IMR-90 (cell line): ENCODE measurements at regions not wholly inside any gene's neighbourhood (a gene's known extent, or its start where the extent isn't known, plus 50 kb on each side); places are given as distances from the start of the nearest gene placed in this dataset.

Source experiments
- ATAC-seq: fragments of 200-7000 bp; cut with Tn5 transposase; 2 replicates; pipeline ENCODE4 v1.9.1; 2020; ENCODE audit warnings: low read depth, mild to moderate bottlenecking, moderate library complexity
- BruUV-seq: library from RNA; stranded (reverse); fragments of 400-500 nt; replicated peaks from 2 replicates; lab custom pipeline; 2021; lab: Mats Ljungman, UMichigan
- CTCF ChIA-PET: fragments of 300-600 bp; formaldehyde crosslinking; extraction: SDS; loops from one replicate; lab custom pipeline; 2021; ENCODE audit warnings: antibody characterized with exemption; lab: Yijun Ruan, JAX
- POLR2A ChIA-PET: fragments of 300-600 bp; sonication (Branson Sonifier 250); formaldehyde crosslinking; loops from one replicate; lab custom pipeline; 2022; ENCODE audit warnings: antibody characterized with exemption; ENCODE audit not compliant: unreplicated experiment; lab: Charles Lee
- DNase-seq: peaks from one replicate; pipeline ENCODE4 v3.0.0; 2013
- H2AFZ ChIP-seq: replicated peaks from 2 replicates; pipeline ENCODE3; 2013; ENCODE audit warnings: low read length, mild to moderate bottlenecking; ENCODE audit not compliant: poor library complexity
- H2AK5ac ChIP-seq: 2 replicates; pipeline ENCODE4 v1.6.1; 2013; ENCODE audit warnings: low read depth, low read length, inconsistent platforms
- H2AK9ac ChIP-seq: replicated peaks from 2 replicates; pipeline ENCODE3; 2013; ENCODE audit warnings: mild to moderate bottlenecking, low read depth, low read length, moderate library complexity; ENCODE audit not compliant: poor library complexity
- H2BK120ac ChIP-seq: 2 replicates; pipeline ENCODE4 v1.6.1; 2013; ENCODE audit warnings: low read depth, low read length, inconsistent platforms
- H2BK15ac ChIP-seq: 3 replicates; pipeline ENCODE4 v1.6.1; 2013; ENCODE audit warnings: low read depth, low read length, inconsistent platforms
- H2BK20ac ChIP-seq: 2 replicates; pipeline ENCODE4 v1.6.1; 2013; ENCODE audit warnings: low read depth, mild to moderate bottlenecking, inconsistent platforms, low read length, moderate library complexity
- H2BK5ac ChIP-seq: 2 replicates; pipeline ENCODE4 v1.6.1; 2013; ENCODE audit warnings: mild to moderate bottlenecking, low read depth, low read length, inconsistent platforms; ENCODE audit not compliant: poor library complexity, severe bottlenecking
- H3K14ac ChIP-seq: replicated peaks from 2 replicates; pipeline ENCODE4 v1.6.1; 2013; ENCODE audit warnings: low read depth, low read length, inconsistent platforms
- H3K18ac ChIP-seq: 2 replicates; pipeline ENCODE4 v1.6.1; 2013; ENCODE audit warnings: low read depth, low read length, control low read depth
- H3K23ac ChIP-seq: 2 replicates; pipeline ENCODE4 v1.6.1; 2013; ENCODE audit warnings: low read depth, low read length, inconsistent platforms
- H3K27ac ChIP-seq: 2 replicates; pipeline ENCODE4 v1.5.1; 2013; ENCODE audit warnings: mild to moderate bottlenecking, control low read depth, low read length; ENCODE audit not compliant: insufficient read depth
- H3K27me3 ChIP-seq: 2 replicates; pipeline ENCODE4 v1.6.1; 2013; ENCODE audit warnings: low read length; ENCODE audit not compliant: control insufficient read depth, insufficient read depth
- H3K36me3 ChIP-seq: 2 replicates; pipeline ENCODE4 v1.6.1; 2013; ENCODE audit warnings: low read length, mixed read lengths; ENCODE audit not compliant: control insufficient read depth, insufficient read depth
- H3K4ac ChIP-seq: 2 replicates; pipeline ENCODE4 v1.6.1; 2013; ENCODE audit warnings: low read depth, low read length, inconsistent platforms
- H3K4me1 ChIP-seq: 2 replicates; pipeline ENCODE4 v1.6.1; 2013; ENCODE audit warnings: low read length, mixed read lengths; ENCODE audit not compliant: control insufficient read depth, insufficient read depth
- H3K4me2 ChIP-seq: 2 replicates; pipeline ENCODE4 v1.6.1; 2013; ENCODE audit warnings: low read depth, mild to moderate bottlenecking, control low read depth, low read length, moderate library complexity
- H3K4me3 ChIP-seq: 2 replicates; pipeline ENCODE4 v1.5.1; 2013; ENCODE audit warnings: low read depth, mild to moderate bottlenecking, control low read depth, low read length, moderate library complexity; ENCODE audit not compliant: insufficient read depth
- H3K56ac ChIP-seq: 2 replicates; pipeline ENCODE4 v1.6.1; 2013; ENCODE audit warnings: low read length, inconsistent platforms; ENCODE audit not compliant: insufficient read depth; ENCODE audit errors: extremely low read depth
- H3K79me1 ChIP-seq, 2 experiments: 2 replicates each; pipeline ENCODE4 v1.6.1; 2013; ENCODE audit warnings: low read length in 2 of 2, inconsistent platforms in 1 of 2, low read depth in 1 of 2
- H3K9ac ChIP-seq: 2 replicates; pipeline ENCODE4 v1.6.1; 2013; ENCODE audit warnings: low read depth, low read length, control low read depth
- H3K9me1 ChIP-seq: 2 replicates; pipeline ENCODE4 v1.6.1; 2013; ENCODE audit warnings: low read length, inconsistent platforms; ENCODE audit not compliant: insufficient read depth
- H3K9me3 ChIP-seq: 2 replicates; pipeline ENCODE4 v1.6.1; 2013; ENCODE audit warnings: low read length; ENCODE audit not compliant: control insufficient read depth, insufficient read depth
- H4K20me1 ChIP-seq: 2 replicates; pipeline ENCODE4 v1.6.1; 2013; ENCODE audit warnings: low read length, inconsistent platforms; ENCODE audit not compliant: insufficient read depth
- H4K5ac ChIP-seq: 2 replicates; pipeline ENCODE4 v1.6.1; 2013; ENCODE audit warnings: mild to moderate bottlenecking, low read depth, low read length, control low read depth
- H4K8ac ChIP-seq, 2 experiments: 2 replicates each; pipeline ENCODE4 v1.6.1; 2013; ENCODE audit warnings: low read depth in 2 of 2, low read length in 2 of 2, control low read depth in 1 of 2, inconsistent platforms in 1 of 2
- H4K91ac ChIP-seq: 2 replicates; pipeline ENCODE4 v1.6.1; 2013; ENCODE audit warnings: low read depth, low read length, inconsistent platforms; ENCODE audit not compliant: insufficient read depth
- BHLHE40 ChIP-seq: fragments of 150-350 bp; IDR thresholded peaks from 2 replicates; pipeline ENCODE4 v1.6.1; 2016; ENCODE audit warnings: mild to moderate bottlenecking, low read depth, low read length
- CEBPB ChIP-seq: IDR thresholded peaks from 2 replicates; pipeline ENCODE4 v1.6.1; 2012; ENCODE audit warnings: low read depth, low read length, improper control_type of control experiment
- CHD1 ChIP-seq: IDR thresholded peaks from 2 replicates; pipeline ENCODE4 v1.6.1; 2012; ENCODE audit warnings: low read depth, low read length, improper control_type of control experiment
- CTCF ChIP-seq: conservative IDR thresholded peaks from 2 replicates; pipeline ENCODE4 v1.5.1; 2012; ENCODE audit warnings: mild to moderate bottlenecking, low read depth, low read length, improper control_type of control experiment
- ELK1 ChIP-seq: fragments of 150-350 bp; IDR thresholded peaks from 2 replicates; pipeline ENCODE4 v1.6.1; 2016; ENCODE audit warnings: low read depth, mild to moderate bottlenecking, low read length, moderate library complexity, borderline replicate concordance
- FOS ChIP-seq: fragments of 150-350 bp; IDR thresholded peaks from 2 replicates; pipeline ENCODE4 v1.6.1; 2016; ENCODE audit warnings: low read depth, low read length
- MAFK ChIP-seq: IDR thresholded peaks from 2 replicates; pipeline ENCODE4 v1.6.1; 2012; ENCODE audit warnings: low read depth, low read length, improper control_type of control experiment
- MAZ ChIP-seq: IDR thresholded peaks from 2 replicates; pipeline ENCODE4 v1.6.1; 2012; ENCODE audit warnings: low read depth, mild to moderate bottlenecking, low read length, improper control_type of control experiment, moderate library complexity, borderline replicate concordance
- MXI1 ChIP-seq: IDR thresholded peaks from 2 replicates; pipeline ENCODE4 v1.6.1; 2012; ENCODE audit warnings: low read depth, mild to moderate bottlenecking, low read length, moderate library complexity, borderline replicate concordance
- NFE2L2 ChIP-seq: fragments of 150-350 bp; IDR thresholded peaks from 2 replicates; pipeline ENCODE4 v1.6.1; 2016; ENCODE audit warnings: low read depth, mild to moderate bottlenecking, low read length
- POLR2A ChIP-seq: IDR thresholded peaks from 2 replicates; pipeline ENCODE4 v1.6.1; 2012; ENCODE audit warnings: mild to moderate bottlenecking, low read depth, low read length
- RAD21 ChIP-seq: IDR thresholded peaks from 2 replicates; pipeline ENCODE4 v1.6.1; 2012; ENCODE audit warnings: low read length, improper control_type of control experiment
- RCOR1 ChIP-seq: IDR thresholded peaks from 2 replicates; pipeline ENCODE4 v1.6.1; 2012; ENCODE audit warnings: mild to moderate bottlenecking, low read length, improper control_type of control experiment; ENCODE audit not compliant: insufficient replicate concordance
- RFX5 ChIP-seq: IDR thresholded peaks from 2 replicates; pipeline ENCODE4 v1.8.0; 2012; ENCODE audit warnings: low read depth, mild to moderate bottlenecking, low read length, moderate library complexity
- SMC3 ChIP-seq: fragments of 150-350 bp; IDR thresholded peaks from 2 replicates; pipeline ENCODE4 v1.6.1; 2016; ENCODE audit warnings: low read depth, mild to moderate bottlenecking, antibody characterized with exemption, low read length, moderate library complexity
- USF2 ChIP-seq: fragments of 150-350 bp; IDR thresholded peaks from 2 replicates; pipeline ENCODE4 v1.6.1; 2017; ENCODE audit warnings: mild to moderate bottlenecking, antibody characterized with exemption, low read length, low read depth
- WGBS, 2 experiments: methylation state at CpG; one replicate each; pipeline versions ENCODE4 v1.1.5 to v1.1.7; 2013; ENCODE audit warnings: missing lambda C conversion rate in 2 of 2; ENCODE audit not compliant: insufficient read length in 1 of 2; ENCODE audit errors: extremely low coverage in 2 of 2; 5-methylcytosine and 5-hydroxymethylcytosine counted together
- dilution Hi-C: fragments of 300-500 bp; cut with HindIII; formaldehyde crosslinking; loops from one replicate; pipeline ENCODE4 v1.14.3; 2018; ENCODE audit warnings: low sequenced_read_pairs; ENCODE audit not compliant: unreplicated experiment
- in situ Hi-C: fragments of 300-500 bp; cut with MboI; formaldehyde crosslinking; loops from 3 replicates; pipeline ENCODE4 v1.14.3; 2019; ENCODE audit warnings: low sequenced_read_pairs, inconsistent platforms, mixed read lengths
- intact Hi-C: fragments of 100-400 bp; cut with micrococcal nuclease; formaldehyde crosslinking; loops from 2 replicates; pipeline ENCODE4 v1.10.0; 2022

GRCh38 chr6:113679051-113679450 lies 178.1 kb upstream of the MARCKS start:
- no peak overlapping the region for H2BK5ac ChIP-seq
- dilution Hi-C loops: no loop called here
- H3K36me3 ChIP-seq: no peaks in the 10 kb centered on the region
- no peak overlapping the region for H3K4ac ChIP-seq
- BruUV-seq: no TSS peak
- no peaks in the 10 kb centered on the region for H3K79me1 ChIP-seq
- no peak overlapping the region for H2AFZ ChIP-seq
- H4K20me1 ChIP-seq: no peaks in the 10 kb centered on the region
- H3K4me1 ChIP-seq: peaks cover 3% of the 10 kb centered on the region
- H3K27ac ChIP-seq: no peak overlapping the region
- DNase-seq: no peak
- no peaks in the 10 kb centered on the region for H3K27me3 ChIP-seq
- no CpG with 5 or more reads among the region's 3 CpGs for WGBS, 2 experiments
- ATAC-seq: no peak
- in situ Hi-C loops: no loop called here
- TF ChIP-seq USF2 (no peak), POLR2A (no peak), NFE2L2 (no peak), CTCF (no peak), SMC3 (no peak), FOS (no peak), CHD1 (no peak), MAZ (no peak), RFX5 (no peak), CEBPB (no peak), BHLHE40 (no peak), RAD21 (no peak), ELK1 (no peak), MAFK (no peak), RCOR1 (no peak), MXI1 (no peak)
- H3K14ac ChIP-seq: no peak overlapping the region
- H3K9ac ChIP-seq: no peak overlapping the region
- H3K56ac ChIP-seq: no peak overlapping the region
- ChIA-PET CTCF (no interaction called here), POLR2A (no interaction called here)
- H2AK5ac ChIP-seq: no peak overlapping the region
- no peaks in the 10 kb centered on the region for H3K9me1 ChIP-seq
- H3K9me3 ChIP-seq: no peaks in the 10 kb centered on the region
- H2AK9ac ChIP-seq: no peak overlapping the region
- H3K4me3 ChIP-seq: no peak overlapping the region
- intact Hi-C loops: loop anchor here (10.0 kb wide), 1 partner anchor 554 kb away; no protein-coding TSS in a partner anchor
- no peak overlapping the region for H2BK15ac ChIP-seq
- no peak overlapping the region for H2BK20ac ChIP-seq
- H3K23ac ChIP-seq: no peak overlapping the region
- no peak overlapping the region for H3K18ac ChIP-seq
- no peak overlapping the region for H3K4me2 ChIP-seq
- no peak overlapping the region for H4K8ac ChIP-seq
- no peak overlapping the region for H4K91ac ChIP-seq
- no peak overlapping the region for H2BK120ac ChIP-seq
- H4K5ac ChIP-seq: no peak overlapping the region
